Esophagus squamous epithelium (tissue), 4 donors: ENCODE measurements at regions not wholly inside any gene's neighbourhood (a gene's known extent, or its start where the extent isn't known, plus 50 kb on each side); places are given as distances from the start of the nearest gene placed in this dataset.
A peak's percentile ranks its signal among the peaks of the same experiment; 100 is the strongest.

Experiments
- POLR2A ChIP-seq, 4 donors: fragments of 450-650 bp; IDR thresholded peaks; one replicate each; pipeline ENCODE4 v1.6.1; 2017; ENCODE audit warnings: antibody characterized with exemption in 4 of 4, mild to moderate bottlenecking in 4 of 4, moderate library complexity in 3 of 4
- TF ChIP-seq, protein P1 (sequence below), 6 experiments: fragments of 450-650 bp in 4 of 6; fragments of 200-600 bp in 2 of 6; sonication (generic) in 2 of 6; IDR thresholded peaks; one replicate each; pipeline ENCODE4 v1.5.1; 2016 to 2019; ENCODE audit warnings: antibody characterized with exemption in 6 of 6, mild to moderate bottlenecking in 4 of 6, moderate library complexity in 4 of 6

DNA sequence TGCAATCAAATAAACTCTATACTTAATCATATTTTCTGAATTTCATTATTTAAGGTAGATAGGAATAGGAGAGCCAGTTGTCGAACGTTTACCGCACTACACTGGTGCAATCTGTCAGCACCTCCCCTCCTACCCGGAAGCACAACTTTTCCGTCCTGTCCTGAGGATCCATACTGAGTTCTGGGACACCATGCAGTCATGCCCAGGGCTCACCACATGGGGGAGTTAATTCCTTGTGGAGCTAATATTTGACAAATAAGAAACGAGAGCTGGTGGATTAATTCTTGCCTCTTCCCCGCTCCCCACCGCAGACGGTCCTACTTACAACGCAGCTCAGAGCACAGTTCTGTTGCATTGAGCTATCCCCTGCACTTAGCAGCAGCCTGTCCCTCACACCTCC is 107.7 kb upstream of the RALGAPA2 start:
- TF ChIP-seq, protein P1, sequence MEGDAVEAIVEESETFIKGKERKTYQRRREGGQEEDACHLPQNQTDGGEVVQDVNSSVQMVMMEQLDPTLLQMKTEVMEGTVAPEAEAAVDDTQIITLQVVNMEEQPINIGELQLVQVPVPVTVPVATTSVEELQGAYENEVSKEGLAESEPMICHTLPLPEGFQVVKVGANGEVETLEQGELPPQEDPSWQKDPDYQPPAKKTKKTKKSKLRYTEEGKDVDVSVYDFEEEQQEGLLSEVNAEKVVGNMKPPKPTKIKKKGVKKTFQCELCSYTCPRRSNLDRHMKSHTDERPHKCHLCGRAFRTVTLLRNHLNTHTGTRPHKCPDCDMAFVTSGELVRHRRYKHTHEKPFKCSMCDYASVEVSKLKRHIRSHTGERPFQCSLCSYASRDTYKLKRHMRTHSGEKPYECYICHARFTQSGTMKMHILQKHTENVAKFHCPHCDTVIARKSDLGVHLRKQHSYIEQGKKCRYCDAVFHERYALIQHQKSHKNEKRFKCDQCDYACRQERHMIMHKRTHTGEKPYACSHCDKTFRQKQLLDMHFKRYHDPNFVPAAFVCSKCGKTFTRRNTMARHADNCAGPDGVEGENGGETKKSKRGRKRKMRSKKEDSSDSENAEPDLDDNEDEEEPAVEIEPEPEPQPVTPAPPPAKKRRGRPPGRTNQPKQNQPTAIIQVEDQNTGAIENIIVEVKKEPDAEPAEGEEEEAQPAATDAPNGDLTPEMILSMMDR (IDR thresholded peaks at IDR 0.05): peak in 4 of 6 experiments; percentile 10 to 32 (median 17)
- TF ChIP-seq POLR2A (IDR thresholded peaks at IDR 0.05): no peak
